H1 (cell line): ENCODE measurements at regions not wholly inside any gene's neighbourhood (a gene's known extent, or its start where the extent isn't known, plus 50 kb on each side); places are given as distances from the start of the nearest gene placed in this dataset.

Experiments
- CTCF ChIA-PET: fragments of 300-600 bp; sonication (Branson Sonifier 250); formaldehyde crosslinking; loops from one replicate; lab custom pipeline; 2021; ENCODE audit not compliant: partially characterized antibody; lab: Charles Lee
- POLR2A ChIA-PET: fragments of 300-600 bp; sonication (Branson Sonifier 250); formaldehyde crosslinking; loops from one replicate; lab custom pipeline; 2021; ENCODE audit warnings: inconsistent platforms; ENCODE audit not compliant: partially characterized antibody; lab: Charles Lee
- DNase-seq, 2 experiments: peaks; one replicate each; pipeline versions ENCODE4 v3.0.0 to v3.0.0-alpha.2; 2010 to 2022; ENCODE audit warnings: low spot score in 2 of 2, low read depth in 1 of 2, mixed read lengths in 1 of 2
- FAIRE-seq: peaks from 2 replicates; lab custom pipeline; 2011; peaks lifted over from hg19 to GRCh38; lab: Jason Lieb, UNC
- H2AFZ ChIP-seq: 2 replicates; pipeline ENCODE4 v1.8.1; 2012; ENCODE audit warnings: low read length, inconsistent platforms
- H2AK5ac ChIP-seq: 2 replicates; pipeline ENCODE4 v1.6.1; 2013; ENCODE audit warnings: low read depth, low read length
- H2BK120ac ChIP-seq: replicated peaks from 2 replicates; pipeline ENCODE3; 2013; ENCODE audit warnings: low read depth, low read length, inconsistent platforms
- H2BK12ac ChIP-seq: 2 replicates; pipeline ENCODE4 v1.6.1; 2013; ENCODE audit warnings: low read depth, low read length
- H2BK15ac ChIP-seq: 2 replicates; pipeline ENCODE4 v1.6.1; 2013; ENCODE audit warnings: low read length
- H2BK20ac ChIP-seq: 2 replicates; pipeline ENCODE4 v1.6.1; 2013; ENCODE audit warnings: low read length
- H2BK5ac ChIP-seq: 2 replicates; pipeline ENCODE4 v1.6.1; 2013; ENCODE audit warnings: low read depth, low read length
- H3K14ac ChIP-seq: 2 replicates; pipeline ENCODE4 v1.6.1; 2013; ENCODE audit warnings: inconsistent platforms; ENCODE audit not compliant: insufficient read length
- H3K18ac ChIP-seq: 2 replicates; pipeline ENCODE4 v1.6.1; 2013; ENCODE audit warnings: low read length; ENCODE audit errors: extremely low read depth
- H3K23ac ChIP-seq: 2 replicates; pipeline ENCODE4 v1.6.1; 2013; ENCODE audit warnings: inconsistent platforms; ENCODE audit not compliant: insufficient read length
- H3K23me2 ChIP-seq: 2 replicates; pipeline ENCODE4 v1.6.1; 2013; ENCODE audit warnings: low read depth, low read length
- H3K27ac ChIP-seq: 2 replicates; pipeline ENCODE4 v1.6.1; 2011; ENCODE audit warnings: low read depth, low read length, inconsistent platforms
- H3K27me3 ChIP-seq, 4 experiments: replicated peaks in 1 of 4; 1 replicate in 1 of 4; 2 replicates in 3 of 4; pipeline versions ENCODE4 v1.6.1 to v1.8.1; 2011 to 2013; ENCODE audit warnings: low read length in 3 of 4, mild to moderate bottlenecking in 3 of 4, inconsistent platforms in 2 of 4, mixed read lengths in 2 of 4, moderate library complexity in 1 of 4; ENCODE audit not compliant: control insufficient read depth in 3 of 4, insufficient read depth in 3 of 4; ENCODE audit errors: extremely low read depth in 1 of 4
- H3K36me3 ChIP-seq, 4 experiments: 2 replicates each; pipeline versions ENCODE4 v1.6.1 to v1.8.1; 2011 to 2013; ENCODE audit warnings: mild to moderate bottlenecking in 4 of 4, low read length in 3 of 4, moderate library complexity in 2 of 4, control low read depth in 1 of 4, inconsistent platforms in 1 of 4; ENCODE audit not compliant: insufficient read depth in 4 of 4, control insufficient read depth in 2 of 4
- H3K4ac ChIP-seq: replicated peaks from 2 replicates; pipeline ENCODE3; 2013; ENCODE audit warnings: low read length, low read depth, mixed read lengths, inconsistent platforms; ENCODE audit not compliant: insufficient read length
- H3K4me1 ChIP-seq, 4 experiments: replicated peaks in 1 of 4; 1 replicate in 1 of 4; 2 replicates in 3 of 4; pipeline versions ENCODE4 v1.6.1 to v1.8.1; 2011 to 2013; ENCODE audit warnings: low read length in 3 of 4, inconsistent platforms in 2 of 4, mixed read lengths in 1 of 4; ENCODE audit not compliant: insufficient read depth in 4 of 4, control insufficient read depth in 3 of 4
- H3K4me2 ChIP-seq, 2 experiments: 2 replicates each; pipeline versions ENCODE4 v1.6.1 to v1.8.1; 2011 to 2013; ENCODE audit warnings: low read depth in 2 of 2, low read length in 2 of 2, control low read depth in 1 of 2, inconsistent platforms in 1 of 2, mild to moderate bottlenecking in 1 of 2; ENCODE audit not compliant: insufficient read depth in 1 of 2
- H3K4me3 ChIP-seq, 4 experiments: fragments of 200-600, 300-600 bp in 1 of 4; sonication (generic), shearing (Covaris generic), sonication (Bioruptor Twin) in 1 of 4; 2 replicates each; pipeline versions ENCODE4 v1.5.1 to v1.8.1; 2011 to 2016; ENCODE audit warnings: low read length in 4 of 4, low read depth in 3 of 4, control low read depth in 2 of 4, inconsistent platforms in 2 of 4, mild to moderate bottlenecking in 2 of 4, mixed read lengths in 1 of 4, moderate library complexity in 1 of 4; ENCODE audit not compliant: insufficient read depth in 2 of 4; ENCODE audit errors: extremely low read depth in 1 of 4
- H3K56ac ChIP-seq: replicated peaks from 2 replicates; pipeline ENCODE3; 2013; ENCODE audit warnings: low read depth, mild to moderate bottlenecking, mixed read lengths, low read length, inconsistent platforms; ENCODE audit not compliant: insufficient read length
- H3K79me1 ChIP-seq: 2 replicates; pipeline ENCODE4 v1.6.1; 2013; ENCODE audit warnings: low read depth, low read length, control low read depth
- H3K79me2 ChIP-seq, 2 experiments: 2 replicates each; pipeline versions ENCODE4 v1.6.1 to v1.8.1; 2012 to 2013; ENCODE audit warnings: low read length in 2 of 2, mild to moderate bottlenecking in 2 of 2, inconsistent platforms in 1 of 2; ENCODE audit not compliant: insufficient read depth in 2 of 2, control insufficient read depth in 1 of 2
- H3K9ac ChIP-seq, 4 experiments: replicated peaks in 1 of 4; 1 replicate in 1 of 4; 2 replicates in 3 of 4; pipeline versions ENCODE4 v1.6.1 to v1.8.1; 2011 to 2013; ENCODE audit warnings: low read depth in 3 of 4, low read length in 3 of 4, control low read depth in 2 of 4, mild to moderate bottlenecking in 2 of 4, moderate library complexity in 2 of 4, inconsistent platforms in 1 of 4; ENCODE audit errors: extremely low read depth in 1 of 4
- H3K9me3 ChIP-seq, 2 experiments: 2 replicates each; pipeline versions ENCODE4 v1.6.1 to v1.8.1; 2012 to 2013; ENCODE audit warnings: mild to moderate bottlenecking in 2 of 2, moderate library complexity in 2 of 2, control low read depth in 1 of 2, inconsistent platforms in 1 of 2, low read depth in 1 of 2, low read length in 1 of 2, mixed read lengths in 1 of 2; ENCODE audit not compliant: insufficient read depth in 2 of 2
- H4K20me1 ChIP-seq, 2 experiments: replicated peaks in 1 of 2; 2 replicates each; pipeline versions ENCODE3 to v1.8.1; 2011 to 2013; ENCODE audit warnings: inconsistent platforms in 2 of 2, low read length in 2 of 2, mild to moderate bottlenecking in 1 of 2; ENCODE audit not compliant: insufficient read depth in 2 of 2, control insufficient read depth in 1 of 2
- H4K5ac ChIP-seq: 2 replicates; pipeline ENCODE4 v1.6.1; 2013; ENCODE audit warnings: low read length, low read depth, mixed read lengths, inconsistent platforms; ENCODE audit not compliant: insufficient read length
- H4K8ac ChIP-seq: 2 replicates; pipeline ENCODE4 v1.8.0; 2013; ENCODE audit warnings: mild to moderate bottlenecking, moderate library complexity, low read length, inconsistent platforms; ENCODE audit not compliant: insufficient read depth; ENCODE audit errors: extremely low read depth
- H4K91ac ChIP-seq: replicated peaks from 2 replicates; pipeline ENCODE3; 2013; ENCODE audit warnings: low read length, mixed read lengths, inconsistent platforms; ENCODE audit not compliant: insufficient read length
- EP300 ChIP-seq, 2 experiments: IDR thresholded peaks; 1 replicate in 1 of 2; 2 replicates in 1 of 2; pipeline ENCODE4 v1.6.1; 2011 to 2012; ENCODE audit warnings: low read depth in 2 of 2, low read length in 2 of 2, mild to moderate bottlenecking in 2 of 2, borderline replicate concordance in 1 of 2, inconsistent platforms in 1 of 2, moderate library complexity in 1 of 2
- EZH2 ChIP-seq: fragments of 200-600 bp; sonication (generic); IDR thresholded peaks from 2 replicates; pipeline ENCODE4 v1.7.1; 2012; ENCODE audit warnings: low read depth, mild to moderate bottlenecking, moderate library complexity, low read length, inconsistent platforms; ENCODE audit not compliant: severe bottlenecking
- KDM1A ChIP-seq: fragments of 200-600, 300-600 bp; sonication (generic); IDR thresholded peaks from 2 replicates; pipeline ENCODE4 v1.7.1; 2016; ENCODE audit warnings: mild to moderate bottlenecking, low read length, borderline replicate concordance
- KDM5A ChIP-seq: fragments of 200-600 bp; IDR thresholded peaks from 2 replicates; pipeline ENCODE4 v1.7.1; 2012; ENCODE audit warnings: mild to moderate bottlenecking, low read length, inconsistent platforms, mixed read lengths
- NRF1 ChIP-seq: IDR thresholded peaks from 2 replicates; pipeline ENCODE4 v1.6.1; 2011; ENCODE audit warnings: mild to moderate bottlenecking, low read depth, low read length, improper control_type of control experiment
- ZNF274 ChIP-seq: IDR thresholded peaks from 2 replicates; pipeline ENCODE4 v1.7.0; 2012; ENCODE audit warnings: low read length, borderline replicate concordance; ENCODE audit errors: extremely low read depth
- WGBS, 2 experiments: shearing (Covaris generic) in 1 of 2; methylation state at CpG; one replicate each; pipeline versions ENCODE4 v1.1.6 to v1.1.7; 2013 to 2015; ENCODE audit warnings: low lambda C conversion rate in 2 of 2, mixed read lengths in 2 of 2, inconsistent platforms in 1 of 2, low coverage in 1 of 2, missing lambda C conversion rate in 1 of 2; ENCODE audit not compliant: insufficient replicate concordance in 2 of 2, insufficient coverage in 1 of 2, insufficient read length in 1 of 2; ENCODE audit errors: extremely low coverage in 1 of 2, missing lambda C conversion rate in 1 of 2; 5-methylcytosine and 5-hydroxymethylcytosine counted together
- TF ChIP-seq, protein P1 (sequence below): IDR thresholded peaks from 2 replicates; pipeline ENCODE4 v1.6.1; 2012; ENCODE audit warnings: inconsistent platforms
- TF ChIP-seq, protein P2 (sequence below): IDR thresholded peaks from 2 replicates; pipeline ENCODE4 v1.6.1; 2011; ENCODE audit warnings: low read length, improper control_type of control experiment
- TF ChIP-seq, protein P3 (sequence below): IDR thresholded peaks from 2 replicates; pipeline ENCODE4 v1.6.1; 2011; ENCODE audit warnings: low read depth, mild to moderate bottlenecking, low read length; ENCODE audit not compliant: insufficient read depth
- TF ChIP-seq, protein P4 (sequence below): IDR thresholded peaks from 2 replicates; pipeline ENCODE4 v1.6.1; 2012; ENCODE audit warnings: inconsistent platforms

DNA sequence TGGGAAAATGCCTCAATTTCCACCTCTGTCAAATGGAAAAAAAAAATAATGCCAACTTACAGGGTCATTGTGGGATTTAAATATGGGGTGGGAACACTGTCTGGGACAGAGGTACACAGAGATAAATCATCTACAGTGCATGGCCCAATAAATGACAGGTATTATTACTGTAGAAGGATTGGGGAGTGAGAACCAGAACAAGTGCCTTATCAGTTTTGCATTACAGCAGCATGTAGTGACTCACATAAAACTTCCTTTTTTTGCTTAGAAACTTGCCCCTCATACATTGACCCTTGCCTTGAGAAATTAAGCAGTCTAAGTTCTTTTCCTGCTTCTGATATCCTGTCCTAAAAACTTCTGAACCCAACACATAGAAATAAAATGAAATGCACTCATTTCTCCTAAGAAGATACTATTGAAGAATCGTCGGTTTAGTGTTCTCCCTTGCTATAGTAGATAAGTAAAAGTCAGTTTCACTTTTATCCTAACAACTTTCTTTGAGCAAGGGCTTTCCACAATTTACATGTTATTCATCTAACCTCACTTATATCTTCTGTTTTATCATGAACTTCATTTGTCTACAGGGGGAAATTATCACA is 121.0 kb upstream of the HAAO start:
- Histone ChIP-seq H2BK120ac (no peak overlapping the region), H2AFZ (no peak overlapping the region), H3K18ac (no peak overlapping the region), H2BK15ac (no peak overlapping the region), H2BK20ac (no peak overlapping the region), H4K91ac (no peak overlapping the region), H2BK12ac (no peak overlapping the region), H3K79me1 (no peaks in the 10 kb centered on the region), H3K4ac (no peak overlapping the region), H3K9ac (no peak overlapping the region), H3K14ac (no peak overlapping the region), H3K79me2 (no peaks in the 10 kb centered on the region), H2BK5ac (no peak overlapping the region), H3K4me2 (no peak overlapping the region), H3K23ac (no peak overlapping the region), H3K4me1 (0 out of 7 replicates have a peak, but pooled peaks cover 0 to 2% (median 0%) of the 10 kb centered on the region in 4 experiments), H4K5ac (no peak overlapping the region), H3K27me3 (no peaks in the 10 kb centered on the region), H3K9me3 (no peaks in the 10 kb centered on the region), H3K4me3 (no peak overlapping the region), H3K36me3 (no peaks in the 10 kb centered on the region), H3K23me2 (no peaks in the 10 kb centered on the region), H4K8ac (no peak overlapping the region), H3K56ac (no peak overlapping the region), H2AK5ac (no peak overlapping the region), H3K27ac (no peak overlapping the region), H4K20me1 (no peaks in the 10 kb centered on the region)
- FAIRE-seq (no peak), DNase-seq (no peak)
- POLR2A ChIA-PET, result no interaction called here
- CTCF ChIA-PET, result interaction anchor here (1.3 kb wide), 1 partner anchor 16 kb away, joined by 4 read pairs; no protein-coding TSS in a partner anchor
- 90% methylated on average over 2 of the region's 2 CpGs; no CpG with 5 or more reads in 1 of the 2 experiments for WGBS, 2 experiments
- TF ChIP-seq, protein P1, sequence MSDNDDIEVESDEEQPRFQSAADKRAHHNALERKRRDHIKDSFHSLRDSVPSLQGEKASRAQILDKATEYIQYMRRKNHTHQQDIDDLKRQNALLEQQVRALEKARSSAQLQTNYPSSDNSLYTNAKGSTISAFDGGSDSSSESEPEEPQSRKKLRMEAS, result no peak
- TF ChIP-seq KDM1A (no peak), ZNF274 (no peak), KDM5A (no peak), NRF1 (no peak), EP300 (IDR thresholded peaks at IDR 0.05; ENCODE audit: borderline replicate concordance in 1 of 2, low read depth in 2 of 2, low read length in 2 of 2) (no peak), EZH2 (no peak)
- TF ChIP-seq, protein P2, sequence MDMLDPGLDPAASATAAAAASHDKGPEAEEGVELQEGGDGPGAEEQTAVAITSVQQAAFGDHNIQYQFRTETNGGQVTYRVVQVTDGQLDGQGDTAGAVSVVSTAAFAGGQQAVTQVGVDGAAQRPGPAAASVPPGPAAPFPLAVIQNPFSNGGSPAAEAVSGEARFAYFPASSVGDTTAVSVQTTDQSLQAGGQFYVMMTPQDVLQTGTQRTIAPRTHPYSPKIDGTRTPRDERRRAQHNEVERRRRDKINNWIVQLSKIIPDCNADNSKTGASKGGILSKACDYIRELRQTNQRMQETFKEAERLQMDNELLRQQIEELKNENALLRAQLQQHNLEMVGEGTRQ, result no peak
- TF ChIP-seq, protein P3, sequence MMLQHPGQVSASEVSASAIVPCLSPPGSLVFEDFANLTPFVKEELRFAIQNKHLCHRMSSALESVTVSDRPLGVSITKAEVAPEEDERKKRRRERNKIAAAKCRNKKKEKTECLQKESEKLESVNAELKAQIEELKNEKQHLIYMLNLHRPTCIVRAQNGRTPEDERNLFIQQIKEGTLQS, result no peak
- TF ChIP-seq, protein P4, sequence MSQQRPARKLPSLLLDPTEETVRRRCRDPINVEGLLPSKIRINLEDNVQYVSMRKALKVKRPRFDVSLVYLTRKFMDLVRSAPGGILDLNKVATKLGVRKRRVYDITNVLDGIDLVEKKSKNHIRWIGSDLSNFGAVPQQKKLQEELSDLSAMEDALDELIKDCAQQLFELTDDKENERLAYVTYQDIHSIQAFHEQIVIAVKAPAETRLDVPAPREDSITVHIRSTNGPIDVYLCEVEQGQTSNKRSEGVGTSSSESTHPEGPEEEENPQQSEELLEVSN, result no peak
